PC-9 (cell line): ENCODE measurements at regions not wholly inside any gene's neighbourhood (a gene's known extent, or its start where the extent isn't known, plus 50 kb on each side); places are given as distances from the start of the nearest gene placed in this dataset.

Experiments used
- BruUV-seq: library from RNA; stranded (reverse); fragments of 400-500 nt; replicated peaks from 2 replicates; lab custom pipeline; 2021; lab: Mats Ljungman, UMichigan
- CTCF ChIA-PET: fragments of 300-600 bp; sonication (Branson Sonifier 250); formaldehyde crosslinking; loops from one replicate; lab custom pipeline; 2022; ENCODE audit warnings: antibody characterized with exemption; lab: Charles Lee
- POLR2A ChIA-PET: fragments of 300-600 bp; sonication (Branson Sonifier 250); formaldehyde crosslinking; loops from one replicate; lab custom pipeline; 2022; ENCODE audit warnings: antibody characterized with exemption; ENCODE audit not compliant: unreplicated experiment; lab: Charles Lee
- DNase-seq, 2 experiments: peaks; one replicate each; pipeline versions ENCODE4 v3.0.0 to v3.0.0-alpha.2; 2015 to 2022; ENCODE audit warnings: mixed read lengths in 1 of 2
- H2AFZ ChIP-seq: fragments of 200-600 bp; sonication (generic); 2 replicates; pipeline ENCODE4 v1.8.1; 2017; ENCODE audit warnings: antibody characterized with exemption
- H3F3A ChIP-seq: fragments of 200-600 bp; sonication (generic); 2 replicates; pipeline ENCODE4 v1.8.1; 2017; ENCODE audit warnings: antibody characterized with exemption, mild to moderate bottlenecking, low read depth; ENCODE audit not compliant: insufficient read depth
- H3K27ac ChIP-seq: fragments of 200-600 bp; sonication (generic); 2 replicates; pipeline ENCODE4 v1.6.1; 2016; ENCODE audit warnings: mixed run types
- H3K27me3 ChIP-seq: fragments of 200-600 bp; sonication (generic); 2 replicates; pipeline ENCODE4 v1.6.1; 2016; ENCODE audit warnings: low read depth, mixed run types; ENCODE audit not compliant: insufficient read depth
- H3K36me3 ChIP-seq: fragments of 200-600 bp; sonication (generic); 2 replicates; pipeline ENCODE4 v1.6.1; 2016; ENCODE audit warnings: low read depth, mixed run types
- H3K4me1 ChIP-seq: fragments of 200-600 bp; sonication (generic); replicated peaks from 2 replicates; pipeline ENCODE4 v1.6.1; 2016; ENCODE audit warnings: mixed run types; ENCODE audit not compliant: insufficient read depth
- H3K4me2 ChIP-seq: fragments of 200-600 bp; sonication (generic); 2 replicates; pipeline ENCODE4 v1.6.1; 2017; ENCODE audit warnings: mixed run types
- H3K4me3 ChIP-seq: fragments of 200-600 bp; sonication (generic); 2 replicates; pipeline ENCODE4 v1.6.1; 2016; ENCODE audit warnings: mixed run types
- H3K79me2 ChIP-seq: fragments of 200-600 bp; sonication (generic); 2 replicates; pipeline ENCODE4 v1.6.1; 2017; ENCODE audit warnings: low read depth, mixed run types
- H3K9me2 ChIP-seq: fragments of 200-600 bp; sonication (generic); 2 replicates; pipeline ENCODE4 v1.8.1; 2017; ENCODE audit warnings: mild to moderate bottlenecking; ENCODE audit not compliant: insufficient read depth
- H3K9me3 ChIP-seq: fragments of 200-600 bp; sonication (generic); 2 replicates; pipeline ENCODE4 v1.8.1; 2016; ENCODE audit warnings: low read depth; ENCODE audit not compliant: insufficient read depth
- H4K20me1 ChIP-seq: fragments of 200-600 bp; sonication (generic); 2 replicates; pipeline ENCODE4 v1.8.1; 2017; ENCODE audit not compliant: insufficient read depth
- EZH2 ChIP-seq: fragments of 200-600 bp; sonication (generic); IDR thresholded peaks from 2 replicates; pipeline ENCODE4 v1.8.0; 2017; ENCODE audit warnings: antibody characterized with exemption, low read depth
- intact Hi-C: fragments of 100-400 bp; cut with micrococcal nuclease; formaldehyde crosslinking; loops from one replicate; pipeline ENCODE4 v1.10.0; 2022; ENCODE audit not compliant: unreplicated experiment
- TF ChIP-seq, protein P1 (sequence below): fragments of 200-600 bp; sonication (generic); conservative IDR thresholded peaks from 2 replicates; pipeline ENCODE4 v1.6.1; 2017; ENCODE audit warnings: mixed run types, antibody characterized with exemption, mild to moderate bottlenecking, moderate library complexity

- H3K27me3 ChIP-seq = peaks cover 84% of the 10 kb centered on the region
- no peaks in the 10 kb centered on the region for H3F3A ChIP-seq
- ChIA-PET POLR2A (no interaction called here), CTCF (no interaction called here)
- H2AFZ ChIP-seq = no peak overlapping the region
- no peak overlapping the region for H3K4me3 ChIP-seq
- no peaks in the 10 kb centered on the region for H3K9me2 ChIP-seq
- no peak for TF ChIP-seq EZH2
- TF ChIP-seq, protein P1, sequence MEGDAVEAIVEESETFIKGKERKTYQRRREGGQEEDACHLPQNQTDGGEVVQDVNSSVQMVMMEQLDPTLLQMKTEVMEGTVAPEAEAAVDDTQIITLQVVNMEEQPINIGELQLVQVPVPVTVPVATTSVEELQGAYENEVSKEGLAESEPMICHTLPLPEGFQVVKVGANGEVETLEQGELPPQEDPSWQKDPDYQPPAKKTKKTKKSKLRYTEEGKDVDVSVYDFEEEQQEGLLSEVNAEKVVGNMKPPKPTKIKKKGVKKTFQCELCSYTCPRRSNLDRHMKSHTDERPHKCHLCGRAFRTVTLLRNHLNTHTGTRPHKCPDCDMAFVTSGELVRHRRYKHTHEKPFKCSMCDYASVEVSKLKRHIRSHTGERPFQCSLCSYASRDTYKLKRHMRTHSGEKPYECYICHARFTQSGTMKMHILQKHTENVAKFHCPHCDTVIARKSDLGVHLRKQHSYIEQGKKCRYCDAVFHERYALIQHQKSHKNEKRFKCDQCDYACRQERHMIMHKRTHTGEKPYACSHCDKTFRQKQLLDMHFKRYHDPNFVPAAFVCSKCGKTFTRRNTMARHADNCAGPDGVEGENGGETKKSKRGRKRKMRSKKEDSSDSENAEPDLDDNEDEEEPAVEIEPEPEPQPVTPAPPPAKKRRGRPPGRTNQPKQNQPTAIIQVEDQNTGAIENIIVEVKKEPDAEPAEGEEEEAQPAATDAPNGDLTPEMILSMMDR = no peak
- no TSS peak for BruUV-seq
- no peaks in the 10 kb centered on the region for H3K79me2 ChIP-seq
- no peaks in the 10 kb centered on the region for H4K20me1 ChIP-seq
- no peak overlapping the region for H3K4me2 ChIP-seq
- no peaks in the 10 kb centered on the region for H3K36me3 ChIP-seq
- no peak overlapping the region for H3K27ac ChIP-seq
- no peaks in the 10 kb centered on the region for H3K9me3 ChIP-seq
- no peak for DNase-seq
- intact Hi-C loops = no loop called here
- H3K4me1 ChIP-seq = no peaks in the 10 kb centered on the region
These were observed 202.9 kb downstream of the GADD45G start for GRCh38 chr9:89807682-89808075.

DNA sequence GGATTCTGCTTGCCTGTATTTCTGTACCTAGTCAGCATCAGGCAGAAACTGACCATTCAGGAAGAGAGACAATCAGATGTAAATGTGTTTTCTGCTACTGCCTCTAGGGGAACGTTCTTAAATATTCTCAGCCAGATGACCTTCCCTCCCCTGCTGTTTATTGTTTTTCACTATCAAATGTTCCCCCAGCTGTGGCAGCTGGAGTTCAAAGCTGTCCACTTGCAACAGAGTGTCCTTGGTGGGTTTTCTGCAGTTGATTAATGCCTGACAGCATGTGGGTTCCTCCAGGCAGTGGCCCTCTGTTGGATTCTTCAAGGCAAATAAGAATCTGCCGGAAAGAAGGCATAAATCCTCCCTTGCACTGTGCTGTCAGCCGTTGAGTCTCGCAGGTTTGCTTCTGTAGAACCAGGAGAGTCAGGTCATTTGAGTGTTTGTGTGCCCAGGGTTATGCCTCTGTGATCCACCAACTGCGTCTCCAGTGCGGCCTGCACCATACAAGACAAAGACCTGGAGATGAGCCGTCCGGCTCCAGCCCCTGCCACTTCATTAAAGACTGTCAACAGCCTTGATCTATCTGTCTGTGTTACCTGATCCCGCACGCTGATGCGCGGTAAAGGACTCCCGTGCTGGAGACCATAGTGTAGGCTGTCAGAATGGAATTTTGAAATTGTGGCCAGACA, 203.4 kb downstream of the GADD45G start:
- no peaks in the 10 kb centered on the region for H3F3A ChIP-seq
- CTCF ChIA-PET = no interaction called here
- no peaks in the 10 kb centered on the region for H4K20me1 ChIP-seq
- H3K4me2 ChIP-seq = no peak overlapping the region
- TF ChIP-seq EZH2 = no peak
- TF ChIP-seq, protein P1 = no peak
- no peaks in the 10 kb centered on the region for H3K9me3 ChIP-seq
- no peak for DNase-seq
- no peaks in the 10 kb centered on the region for H3K36me3 ChIP-seq
- no peaks in the 10 kb centered on the region for H3K79me2 ChIP-seq
- POLR2A ChIA-PET = no interaction called here
- H3K4me3 ChIP-seq = no peak overlapping the region
- no peak overlapping the region for H2AFZ ChIP-seq
- peaks cover 84% of the 10 kb centered on the region for H3K27me3 ChIP-seq
- intact Hi-C loops = no loop called here
- no peaks in the 10 kb centered on the region for H3K9me2 ChIP-seq
- H3K27ac ChIP-seq = no peak overlapping the region
- BruUV-seq = no TSS peak
- no peaks in the 10 kb centered on the region for H3K4me1 ChIP-seq

- Histone ChIP-seq H3K4me3 (no peak overlapping the region), H4K20me1 (no peaks in the 10 kb centered on the region), H3K27me3 (peaks cover 84% of the 10 kb centered on the region), H3F3A (no peaks in the 10 kb centered on the region), H3K79me2 (no peaks in the 10 kb centered on the region), H3K4me2 (no peak overlapping the region), H3K9me3 (no peaks in the 10 kb centered on the region), H2AFZ (no peak overlapping the region), H3K27ac (no peak overlapping the region), H3K36me3 (no peaks in the 10 kb centered on the region), H3K4me1 (no peaks in the 10 kb centered on the region), H3K9me2 (no peaks in the 10 kb centered on the region)
- no TSS peak for BruUV-seq
- no peak for DNase-seq
- ChIA-PET POLR2A (no interaction called here), CTCF (no interaction called here)
- no peak for TF ChIP-seq EZH2
- TF ChIP-seq, protein P1 = no peak
- intact Hi-C loops = no loop called here
These were observed 204.0 kb downstream of the GADD45G start for GRCh38 chr9:89808756-89809181.
